K562 (cell line): ENCODE measurements at regions not wholly inside any gene's neighbourhood (a gene's known extent, or its start where the extent isn't known, plus 50 kb on each side); places are given as distances from the start of the nearest gene placed in this dataset.

Source experiments
- CLOCK ChIP-seq: fragments of 250-450 bp; sonication (Bioruptor Pico); IDR thresholded peaks from 2 replicates; pipeline ENCODE4 v1.4.0; 2020; ENCODE audit warnings: mild to moderate bottlenecking, moderate library complexity, borderline replicate concordance
- GATAD2A ChIP-seq: fragments of 450-650 bp; IDR thresholded peaks from 2 replicates; pipeline ENCODE4 v1.6.1; 2017
- KDM5B ChIP-seq: fragments of 200-600 bp; sonication (generic); IDR thresholded peaks from 2 replicates; pipeline ENCODE4 v1.6.1; 2012; ENCODE audit warnings: low read depth, mild to moderate bottlenecking, moderate library complexity, low read length, control low read depth, inconsistent platforms; ENCODE audit not compliant: insufficient replicate concordance
- PPARD ChIP-seq: fragments of 250-450 bp; sonication (Bioruptor Pico); IDR thresholded peaks from 2 replicates; pipeline ENCODE4 v1.8.0; 2022; ENCODE audit warnings: inconsistent platforms, mild to moderate bottlenecking, moderate library complexity
- SIX5 ChIP-seq, 2 experiments: IDR thresholded peaks; 2 replicates each; pipeline ENCODE4 v1.6.1; 2011; ENCODE audit warnings: low read length in 2 of 2, borderline replicate concordance in 1 of 2, low read depth in 1 of 2, mild to moderate bottlenecking in 1 of 2, moderate library complexity in 1 of 2; ENCODE audit not compliant: insufficient read depth in 1 of 2
- TAL1 ChIP-seq: fragments of 450-650 bp; IDR thresholded peaks from 2 replicates; pipeline ENCODE4 v1.6.1; 2016; ENCODE audit warnings: mild to moderate bottlenecking
- ZBTB11 ChIP-seq, 3 experiments: fragments of 200-800 bp in 1 of 3; fragments of 250-450 bp in 1 of 3; fragments of 450-650 bp in 1 of 3; sonication (Bioruptor Pico) in 1 of 3; sonication (Bioruptor generic) in 1 of 3; formaldehyde crosslinking in 1 of 3; IDR thresholded peaks; 2 replicates each; pipeline versions ENCODE4 v1.6.1 to v1.8.0; 2016 to 2022; ENCODE audit warnings: mild to moderate bottlenecking in 2 of 3, missing genetic modification characterization in 2 of 3, missing compliant biosample characterization in 1 of 3, moderate library complexity in 1 of 3
- TF ChIP-seq, protein P1 (sequence below): fragments of 450-650 bp; IDR thresholded peaks from 2 replicates; pipeline ENCODE4 v1.6.1; 2016; ENCODE audit warnings: low read depth, mild to moderate bottlenecking, moderate library complexity
- TF ChIP-seq, protein P2 (sequence below): fragments of 250-450 bp; sonication (Bioruptor Pico); IDR thresholded peaks from 2 replicates; pipeline ENCODE4 v1.5.0; 2020; ENCODE audit warnings: mild to moderate bottlenecking

- TF ChIP-seq ZBTB11 (CRISPR knock-in tag; IDR thresholded peaks at IDR 0.05) = no peak
- TF ChIP-seq, protein P1, sequence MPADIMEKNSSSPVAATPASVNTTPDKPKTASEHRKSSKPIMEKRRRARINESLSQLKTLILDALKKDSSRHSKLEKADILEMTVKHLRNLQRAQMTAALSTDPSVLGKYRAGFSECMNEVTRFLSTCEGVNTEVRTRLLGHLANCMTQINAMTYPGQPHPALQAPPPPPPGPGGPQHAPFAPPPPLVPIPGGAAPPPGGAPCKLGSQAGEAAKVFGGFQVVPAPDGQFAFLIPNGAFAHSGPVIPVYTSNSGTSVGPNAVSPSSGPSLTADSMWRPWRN = no peak
- TF ChIP-seq TAL1 = no peak
- TF ChIP-seq CLOCK (CRISPR knock-in tag) = no peak
- no peak for TF ChIP-seq SIX5 (IDR thresholded peaks at IDR 0.05; ENCODE audit: borderline replicate concordance in 1 of 2, insufficient read depth in 1 of 2, low read depth in 1 of 2, low read length in 2 of 2)
- TF ChIP-seq GATAD2A = no peak
- no peak for TF ChIP-seq KDM5B
- TF ChIP-seq PPARD (CRISPR knock-in tag) = no peak
- TF ChIP-seq, protein P2, sequence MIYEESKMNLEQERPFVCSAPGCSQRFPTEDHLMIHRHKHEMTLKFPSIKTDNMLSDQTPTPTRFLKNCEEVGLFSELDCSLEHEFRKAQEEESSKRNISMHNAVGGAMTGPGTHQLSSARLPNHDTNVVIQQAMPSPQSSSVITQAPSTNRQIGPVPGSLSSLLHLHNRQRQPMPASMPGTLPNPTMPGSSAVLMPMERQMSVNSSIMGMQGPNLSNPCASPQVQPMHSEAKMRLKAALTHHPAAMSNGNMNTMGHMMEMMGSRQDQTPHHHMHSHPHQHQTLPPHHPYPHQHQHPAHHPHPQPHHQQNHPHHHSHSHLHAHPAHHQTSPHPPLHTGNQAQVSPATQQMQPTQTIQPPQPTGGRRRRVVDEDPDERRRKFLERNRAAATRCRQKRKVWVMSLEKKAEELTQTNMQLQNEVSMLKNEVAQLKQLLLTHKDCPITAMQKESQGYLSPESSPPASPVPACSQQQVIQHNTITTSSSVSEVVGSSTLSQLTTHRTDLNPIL (CRISPR knock-in tag) = no peak
These were observed 95.4 kb upstream of the PRDM9 start (continued) for GRCh38 chr5:23411994-23412393.
